Loucy (cell line): ENCODE measurements at regions not wholly inside any gene's neighbourhood (a gene's known extent, or its start where the extent isn't known, plus 50 kb on each side); places are given as distances from the start of the nearest gene placed in this dataset.

Source experiments
- H2AFZ ChIP-seq: fragments of 200-600 bp; sonication (generic); 2 replicates; pipeline ENCODE4 v1.6.0; 2016; ENCODE audit warnings: antibody characterized with exemption, mild to moderate bottlenecking, low read length, moderate library complexity
- H3F3A ChIP-seq: fragments of 200-600 bp; 2 replicates; pipeline ENCODE4 v1.6.0; 2016; ENCODE audit warnings: antibody characterized with exemption, low read depth, mild to moderate bottlenecking
- H3K27me3 ChIP-seq: fragments of 200-600 bp; sonication (generic); 2 replicates; pipeline ENCODE4 v1.6.1; 2014; ENCODE audit warnings: low read length, mild to moderate bottlenecking; ENCODE audit not compliant: insufficient read depth, poor library complexity, severe bottlenecking
- H3K36me3 ChIP-seq: fragments of 200-600 bp; sonication (generic); 2 replicates; pipeline ENCODE4 v1.6.1; 2016; ENCODE audit warnings: low read length; ENCODE audit not compliant: insufficient read depth
- H3K4me1 ChIP-seq: fragments of 200-600 bp; sonication (generic); 2 replicates; pipeline ENCODE4 v1.5.1; 2014; ENCODE audit warnings: low read length, mild to moderate bottlenecking; ENCODE audit not compliant: insufficient read depth, poor library complexity, severe bottlenecking
- H3K4me2 ChIP-seq: fragments of 200-600 bp; sonication (generic); 2 replicates; pipeline ENCODE4 v1.6.0; 2014; ENCODE audit warnings: antibody characterized with exemption, low read length, low read depth, mild to moderate bottlenecking; ENCODE audit not compliant: poor library complexity, severe bottlenecking
- H3K4me3 ChIP-seq: fragments of 200-600 bp; sonication (generic); 2 replicates; pipeline ENCODE4 v1.5.1; 2014; ENCODE audit warnings: low read length, mild to moderate bottlenecking, mixed read lengths; ENCODE audit not compliant: poor library complexity, severe bottlenecking
- H3K79me2 ChIP-seq: fragments of 200-600 bp; sonication (generic); 2 replicates; pipeline ENCODE4 v1.6.1; 2014; ENCODE audit warnings: low read length; ENCODE audit not compliant: insufficient read depth
- H3K9ac ChIP-seq: fragments of 200-600 bp; sonication (generic); 2 replicates; pipeline ENCODE4 v1.6.0; 2014; ENCODE audit warnings: mild to moderate bottlenecking, low read depth, low read length, moderate library complexity; ENCODE audit not compliant: poor library complexity, severe bottlenecking
- H3K9me2 ChIP-seq: fragments of 200-600 bp; sonication (generic); replicated peaks from 2 replicates; pipeline ENCODE4 v1.6.1; 2016; ENCODE audit warnings: low read depth, low read length, mixed read lengths
- H3K9me3 ChIP-seq: fragments of 200-600 bp; sonication (generic); 2 replicates; pipeline ENCODE4 v1.6.1; 2014; ENCODE audit warnings: mild to moderate bottlenecking, antibody characterized with exemption, low read length, low read depth; ENCODE audit not compliant: insufficient read depth
- H4K20me1 ChIP-seq: fragments of 200-600 bp; sonication (generic); 2 replicates; pipeline ENCODE4 v1.6.0; 2014; ENCODE audit warnings: antibody characterized with exemption, low read length, mild to moderate bottlenecking; ENCODE audit not compliant: insufficient read depth, poor library complexity, severe bottlenecking
- CTCF ChIP-seq: fragments of 200-600 bp; sonication (generic); conservative IDR thresholded peaks from 2 replicates; pipeline ENCODE4 v1.5.1; 2014; ENCODE audit warnings: mild to moderate bottlenecking, antibody characterized with exemption, low read length
- EZH2phosphoT487 ChIP-seq: fragments of 200-600 bp; IDR thresholded peaks from 2 replicates; pipeline ENCODE4 v1.6.1; 2018; ENCODE audit warnings: antibody characterized with exemption, mild to moderate bottlenecking, moderate library complexity, borderline replicate concordance

GRCh38 chr13:50152224-50152623, 137.0 kb downstream of the KCNRG start:
- Histone ChIP-seq H3K4me1 (peaks cover 17% of the 10 kb centered on the region), H3K4me2 (peak overlapping the region; percentile 73), H4K20me1 (no peaks in the 10 kb centered on the region), H3F3A (no peaks in the 10 kb centered on the region), H2AFZ (peak overlapping the region; percentile 87), H3K9me2 (no peaks in the 10 kb centered on the region), H3K9me3 (no peaks in the 10 kb centered on the region), H3K79me2 (no peaks in the 10 kb centered on the region), H3K36me3 (no peaks in the 10 kb centered on the region), H3K4me3 (peak overlapping the region; percentile 62), H3K27me3 (no peaks in the 10 kb centered on the region), H3K9ac (peak overlapping the region; percentile 42)
- TF ChIP-seq EZH2phosphoT487, result no peak
- TF ChIP-seq CTCF, result no peak

- Histone ChIP-seq H3K9me3 (no peaks in the 10 kb centered on the region), H3K9ac (peak overlapping the region; percentile 42), H3K79me2 (no peaks in the 10 kb centered on the region), H4K20me1 (no peaks in the 10 kb centered on the region), H3K27me3 (no peaks in the 10 kb centered on the region), H3K36me3 (no peaks in the 10 kb centered on the region), H3K4me3 (peak overlapping the region; percentile 62), H3K9me2 (no peaks in the 10 kb centered on the region), H3K4me1 (peaks cover 17% of the 10 kb centered on the region), H3F3A (no peaks in the 10 kb centered on the region), H2AFZ (peak overlapping the region; percentile 87), H3K4me2 (peak overlapping the region; percentile 73)
- TF ChIP-seq CTCF, result no peak
- no peak for TF ChIP-seq EZH2phosphoT487
Observed at GRCh38 chr13:50152655-50153309, 137.5 kb downstream of the KCNRG start.

GRCh38 chr13:50153401-50153800, 138.2 kb downstream of the KCNRG start:
- no peaks in the 10 kb centered on the region for H3K9me2 ChIP-seq
- no peaks in the 10 kb centered on the region for H3K36me3 ChIP-seq
- no peaks in the 10 kb centered on the region for H4K20me1 ChIP-seq
- no peaks in the 10 kb centered on the region for H3K27me3 ChIP-seq
- H2AFZ ChIP-seq, result peak overlapping the region; percentile 87
- H3K79me2 ChIP-seq, result no peaks in the 10 kb centered on the region
- no peaks in the 10 kb centered on the region for H3F3A ChIP-seq
- no peaks in the 10 kb centered on the region for H3K9me3 ChIP-seq
- H3K4me2 ChIP-seq, result peak overlapping the region; percentile 73
- peak overlapping the region; percentile 42 for H3K9ac ChIP-seq
- H3K4me3 ChIP-seq, result peak overlapping the region; percentile 62
- TF ChIP-seq CTCF (no peak), EZH2phosphoT487 (no peak)
- peaks cover 17% of the 10 kb centered on the region for H3K4me1 ChIP-seq
